ENCODE measurements at regions not wholly inside any gene's neighbourhood (a gene's known extent, or its start where the extent isn't known, plus 50 kb on each side); places are given as distances from the start of the nearest gene placed in this dataset.

DNA sequence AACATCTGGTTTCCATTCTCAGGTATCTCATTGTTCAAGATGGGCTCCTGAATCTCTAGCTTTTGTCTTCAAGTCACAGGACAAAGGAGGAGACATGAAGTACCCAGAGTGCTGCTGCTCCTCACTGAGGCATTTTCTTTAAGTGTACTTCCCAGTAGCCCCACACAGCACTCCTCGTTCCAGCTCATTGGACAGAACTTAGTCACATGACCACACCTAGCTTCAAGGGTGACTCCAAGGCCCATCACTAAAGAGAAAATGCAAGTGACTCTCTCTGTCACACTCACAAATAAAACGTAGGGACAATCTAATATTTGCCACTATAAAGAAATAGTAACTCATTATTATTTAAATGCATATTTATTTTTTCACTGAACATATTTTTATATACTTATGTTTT, 58.3 kb upstream of the NEUROD6 start:
- H3K4me1 ChIP-seq = no peaks in the 10 kb centered on the region
- intact Hi-C loops (cut with DNase I) = no loop called here
- H3K27ac ChIP-seq = no peak overlapping the region
- WGBS, 3 donors = 82 to 88% (median 87%) methylated on average over 2 of the region's 2 CpGs
- H3K36me3 ChIP-seq (ENCODE audit: insufficient read depth in 1 of 2, low read depth in 1 of 2) = no peaks in the 10 kb centered on the region
- no peaks in the 10 kb centered on the region for H3K27me3 ChIP-seq (ENCODE audit: insufficient read depth in 3 of 3, low read length in 2 of 3)
- ATAC-seq = no peak
- H3K4me3 ChIP-seq = no peak overlapping the region
- DNase-seq = no peak
- H3K9me3 ChIP-seq = no peaks in the 10 kb centered on the region
- TF ChIP-seq, protein P1, sequence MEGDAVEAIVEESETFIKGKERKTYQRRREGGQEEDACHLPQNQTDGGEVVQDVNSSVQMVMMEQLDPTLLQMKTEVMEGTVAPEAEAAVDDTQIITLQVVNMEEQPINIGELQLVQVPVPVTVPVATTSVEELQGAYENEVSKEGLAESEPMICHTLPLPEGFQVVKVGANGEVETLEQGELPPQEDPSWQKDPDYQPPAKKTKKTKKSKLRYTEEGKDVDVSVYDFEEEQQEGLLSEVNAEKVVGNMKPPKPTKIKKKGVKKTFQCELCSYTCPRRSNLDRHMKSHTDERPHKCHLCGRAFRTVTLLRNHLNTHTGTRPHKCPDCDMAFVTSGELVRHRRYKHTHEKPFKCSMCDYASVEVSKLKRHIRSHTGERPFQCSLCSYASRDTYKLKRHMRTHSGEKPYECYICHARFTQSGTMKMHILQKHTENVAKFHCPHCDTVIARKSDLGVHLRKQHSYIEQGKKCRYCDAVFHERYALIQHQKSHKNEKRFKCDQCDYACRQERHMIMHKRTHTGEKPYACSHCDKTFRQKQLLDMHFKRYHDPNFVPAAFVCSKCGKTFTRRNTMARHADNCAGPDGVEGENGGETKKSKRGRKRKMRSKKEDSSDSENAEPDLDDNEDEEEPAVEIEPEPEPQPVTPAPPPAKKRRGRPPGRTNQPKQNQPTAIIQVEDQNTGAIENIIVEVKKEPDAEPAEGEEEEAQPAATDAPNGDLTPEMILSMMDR (IDR thresholded peaks at IDR 0.05) = no peak

DNA sequence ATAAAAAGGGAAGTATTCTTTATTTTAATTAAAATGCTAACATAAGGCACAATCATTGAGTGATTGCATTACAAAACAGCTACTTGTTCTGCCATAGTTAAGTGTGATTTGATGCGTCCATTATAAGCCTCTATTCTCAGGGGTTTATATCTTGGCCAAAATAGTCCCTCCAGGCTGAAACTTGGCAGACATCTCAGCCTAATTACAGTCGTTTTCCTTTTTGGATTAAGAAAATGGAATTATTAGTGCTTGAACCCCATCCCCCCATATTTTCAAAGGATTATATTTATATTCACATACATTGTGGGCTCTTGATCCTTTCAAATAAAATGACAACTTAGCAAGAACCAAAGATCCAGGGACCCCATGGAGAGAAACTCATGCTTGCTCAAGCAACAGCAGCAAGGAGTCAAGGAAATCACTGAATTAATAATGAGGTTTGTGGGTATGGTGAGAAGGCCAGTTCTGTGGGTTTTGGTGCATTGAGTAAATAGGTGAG, 66.7 kb upstream of the NEUROD6 start:
- no peak for DNase-seq
- Histone ChIP-seq H3K27me3 (ENCODE audit: insufficient read depth in 3 of 3, low read length in 2 of 3) (no peaks in the 10 kb centered on the region), H3K9me3 (no peaks in the 10 kb centered on the region), H3K4me3 (no peak overlapping the region), H3K36me3 (ENCODE audit: insufficient read depth in 1 of 2, low read depth in 1 of 2) (no peaks in the 10 kb centered on the region), H3K4me1 (no peaks in the 10 kb centered on the region), H3K27ac (no peak overlapping the region)
- intact Hi-C loops (cut with DNase I) = no loop called here
- TF ChIP-seq, protein P1 (IDR thresholded peaks at IDR 0.05) = no peak
- 10 to 21% (median 18%) methylated on average over 2 of the region's 2 CpGs for WGBS, 3 donors
- ATAC-seq = no peak

DNA sequence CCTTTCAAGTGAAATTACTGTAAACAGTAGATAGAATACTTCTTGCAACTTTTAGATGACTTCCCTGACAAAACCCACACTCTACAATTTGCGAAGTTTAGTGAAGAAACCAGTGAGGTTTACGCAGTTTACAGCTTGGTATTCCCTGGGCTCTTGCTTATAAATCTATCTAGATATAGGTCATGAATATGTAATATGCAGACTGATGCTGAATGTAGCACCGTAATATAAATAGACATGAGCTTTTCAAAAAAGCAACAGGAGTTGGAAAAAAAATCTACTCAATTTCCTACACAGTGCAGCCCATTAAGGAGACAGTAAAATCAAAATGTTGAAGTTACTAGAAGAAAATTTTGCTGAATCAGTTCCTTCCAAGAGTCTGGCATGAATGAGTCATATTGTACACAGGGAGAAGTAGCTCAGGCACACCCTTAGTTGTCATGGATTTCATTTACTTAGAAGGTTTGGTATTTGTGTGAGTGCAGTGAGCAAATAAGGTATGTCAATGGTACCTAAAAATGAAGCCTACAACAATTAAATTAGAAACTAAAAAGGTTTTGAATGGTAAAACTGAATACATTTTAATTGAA, 67.7 kb upstream of the NEUROD6 start:
- no peak overlapping the region for H3K4me3 ChIP-seq
- H3K36me3 ChIP-seq (ENCODE audit: insufficient read depth in 1 of 2, low read depth in 1 of 2) = no peaks in the 10 kb centered on the region
- DNase-seq (no peak), ATAC-seq (no peak)
- TF ChIP-seq, protein P1 (IDR thresholded peaks at IDR 0.05) = no peak
- WGBS, 3 donors = 85 to 87% (median 87%) methylated on average over 3 of the region's 3 CpGs
- no peaks in the 10 kb centered on the region for H3K9me3 ChIP-seq
- H3K27me3 ChIP-seq (ENCODE audit: insufficient read depth in 3 of 3, low read length in 2 of 3) = no peaks in the 10 kb centered on the region
- intact Hi-C loops (cut with DNase I) = no loop called here
- no peaks in the 10 kb centered on the region for H3K4me1 ChIP-seq
- H3K27ac ChIP-seq = no peak overlapping the region

DNA sequence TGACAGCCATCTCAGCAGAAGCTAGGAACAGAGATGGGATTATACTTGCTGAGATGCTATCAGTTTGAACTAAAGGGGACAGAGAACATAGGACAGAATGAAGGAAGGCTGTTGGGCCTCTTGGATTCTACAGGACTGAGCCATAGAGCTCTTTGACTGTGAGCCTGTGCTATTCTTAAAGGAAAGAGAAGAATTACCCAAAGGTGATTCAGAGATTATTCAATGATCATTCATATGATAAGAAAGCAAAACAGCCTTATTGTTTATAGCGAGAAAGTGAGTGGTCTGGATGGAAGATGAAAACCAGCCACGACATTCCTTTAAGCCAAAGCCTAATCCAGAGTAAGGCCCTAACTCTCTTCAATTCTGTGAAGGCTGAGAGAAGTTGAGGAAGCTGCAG, 69.7 kb upstream of the NEUROD6 start:
- no peak overlapping the region for H3K4me3 ChIP-seq
- 88 to 90% (median 88%) methylated on average over 2 of the region's 2 CpGs for WGBS, 3 donors
- no peaks in the 10 kb centered on the region for H3K27me3 ChIP-seq (ENCODE audit: insufficient read depth in 3 of 3, low read length in 2 of 3)
- H3K36me3 ChIP-seq (ENCODE audit: insufficient read depth in 1 of 2, low read depth in 1 of 2) = no peaks in the 10 kb centered on the region
- H3K27ac ChIP-seq = no peak overlapping the region
- intact Hi-C loops (cut with DNase I) = no loop called here
- ATAC-seq (no peak), DNase-seq (no peak)
- TF ChIP-seq, protein P1 (IDR thresholded peaks at IDR 0.05) = no peak
- no peaks in the 10 kb centered on the region for H3K9me3 ChIP-seq
- H3K4me1 ChIP-seq = no peaks in the 10 kb centered on the region

DNA sequence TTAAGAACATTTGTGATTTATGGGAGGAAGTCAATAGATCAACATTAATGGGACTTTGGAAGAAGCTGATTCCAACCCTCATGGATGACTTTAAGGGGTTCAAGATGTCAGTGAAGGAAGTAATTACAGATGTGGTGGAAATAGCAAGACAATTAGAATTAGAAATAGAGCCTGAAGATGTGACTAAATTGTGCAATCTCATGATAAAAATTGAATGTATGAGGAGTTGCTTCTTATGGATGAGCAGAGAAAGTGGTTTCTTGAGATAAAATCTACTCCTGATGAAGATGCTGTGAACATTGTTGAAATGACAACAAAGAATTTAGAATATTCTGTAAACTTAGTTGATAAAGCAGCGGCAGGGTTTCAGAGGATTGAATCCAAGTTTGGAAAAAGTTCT, 70.9 kb upstream of the NEUROD6 start:
- intact Hi-C loops (cut with DNase I) = no loop called here
- Histone ChIP-seq H3K27ac (no peak overlapping the region), H3K4me1 (no peaks in the 10 kb centered on the region), H3K36me3 (ENCODE audit: insufficient read depth in 1 of 2, low read depth in 1 of 2) (no peaks in the 10 kb centered on the region), H3K4me3 (no peak overlapping the region), H3K27me3 (ENCODE audit: insufficient read depth in 3 of 3, low read length in 2 of 3) (no peaks in the 10 kb centered on the region), H3K9me3 (no peaks in the 10 kb centered on the region)
- TF ChIP-seq, protein P1 (IDR thresholded peaks at IDR 0.05) = no peak
- ATAC-seq = no peak
- WGBS, 3 donors = 92 to 94% (median 93%) methylated on average over 1 of the region's 1 CpG
- DNase-seq = no peak

All from psoas muscle (tissue), 7 donors.